GM18873 (cell line): ENCODE measurements at regions not wholly inside any gene's neighbourhood (a gene's known extent, or its start where the extent isn't known, plus 50 kb on each side); places are given as distances from the start of the nearest gene placed in this dataset.
"Not testable (repeated sequence)": the region's sequence is repeated elsewhere in the genome, so short reads cannot be mapped to it uniquely, and the experiment has no call there.

Experiments
- ATAC-seq: cut with Tn5 transposase; IDR thresholded peaks from one replicate; pipeline ENCODE4 v1.9.1; 2021; ENCODE audit warnings: mild to moderate bottlenecking, moderate library complexity, moderate number of reproducible peaks; ENCODE audit not compliant: unreplicated experiment, low FRiP score

DNA sequence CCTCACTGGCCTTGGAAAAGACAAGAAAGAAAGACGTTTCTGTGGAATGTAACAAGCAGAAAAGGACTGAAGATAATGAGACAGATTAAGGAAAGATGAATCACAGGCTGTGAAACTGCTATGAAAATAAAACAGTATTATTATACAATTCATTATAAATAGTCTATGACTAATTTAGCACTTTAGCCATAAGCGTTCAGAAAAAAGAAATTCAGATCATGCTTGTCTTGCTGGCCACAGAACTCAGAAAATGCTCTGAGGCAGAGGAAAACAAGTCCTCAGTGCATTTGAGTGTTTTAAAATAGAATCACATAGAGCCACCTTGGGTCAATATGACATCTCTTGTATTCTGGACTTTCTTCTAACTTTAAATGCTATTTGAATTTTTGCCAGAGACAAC is 65.9 kb upstream of the NBPF26 start:
- not testable (repeated sequence) for ATAC-seq

DNA sequence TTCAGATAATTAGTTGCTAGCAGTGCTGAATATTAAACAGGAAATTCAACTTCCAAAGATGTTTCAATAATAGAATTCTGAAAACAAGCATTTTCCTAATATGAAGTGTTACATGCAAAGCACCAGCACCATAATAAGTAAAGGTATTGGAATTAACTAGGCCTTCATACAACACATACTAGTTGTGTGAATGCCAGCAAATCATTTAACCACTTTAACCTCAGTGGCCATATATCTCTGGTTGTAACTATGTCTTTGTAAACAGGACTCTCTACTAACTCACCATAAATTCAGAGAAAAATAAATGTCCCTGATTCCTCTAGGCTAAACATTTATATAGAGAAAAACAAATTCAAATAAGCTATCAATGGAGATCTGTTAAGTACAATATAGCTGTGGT is 65.1 kb upstream of the NBPF26 start:
- ATAC-seq = not testable (repeated sequence)

DNA sequence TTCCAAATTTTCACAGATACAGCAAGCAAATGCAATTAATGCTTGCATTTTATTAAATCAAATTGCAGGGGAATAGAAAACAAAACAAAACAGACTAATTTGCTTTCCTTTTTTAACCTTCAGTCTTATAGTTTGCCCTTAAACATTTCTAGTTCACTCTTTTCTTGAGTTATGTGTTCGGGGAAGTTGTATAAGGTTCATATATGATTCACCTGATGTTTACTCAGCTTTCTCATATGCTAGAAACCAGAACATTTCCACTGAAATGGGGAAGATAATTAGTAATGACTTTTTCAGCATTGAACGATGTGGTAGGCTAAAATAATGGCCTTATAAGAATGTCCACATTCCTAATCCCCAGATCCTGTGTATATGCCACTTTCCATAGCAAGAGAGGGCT is 64.6 kb upstream of the NBPF26 start:
- not testable (repeated sequence) for ATAC-seq

DNA sequence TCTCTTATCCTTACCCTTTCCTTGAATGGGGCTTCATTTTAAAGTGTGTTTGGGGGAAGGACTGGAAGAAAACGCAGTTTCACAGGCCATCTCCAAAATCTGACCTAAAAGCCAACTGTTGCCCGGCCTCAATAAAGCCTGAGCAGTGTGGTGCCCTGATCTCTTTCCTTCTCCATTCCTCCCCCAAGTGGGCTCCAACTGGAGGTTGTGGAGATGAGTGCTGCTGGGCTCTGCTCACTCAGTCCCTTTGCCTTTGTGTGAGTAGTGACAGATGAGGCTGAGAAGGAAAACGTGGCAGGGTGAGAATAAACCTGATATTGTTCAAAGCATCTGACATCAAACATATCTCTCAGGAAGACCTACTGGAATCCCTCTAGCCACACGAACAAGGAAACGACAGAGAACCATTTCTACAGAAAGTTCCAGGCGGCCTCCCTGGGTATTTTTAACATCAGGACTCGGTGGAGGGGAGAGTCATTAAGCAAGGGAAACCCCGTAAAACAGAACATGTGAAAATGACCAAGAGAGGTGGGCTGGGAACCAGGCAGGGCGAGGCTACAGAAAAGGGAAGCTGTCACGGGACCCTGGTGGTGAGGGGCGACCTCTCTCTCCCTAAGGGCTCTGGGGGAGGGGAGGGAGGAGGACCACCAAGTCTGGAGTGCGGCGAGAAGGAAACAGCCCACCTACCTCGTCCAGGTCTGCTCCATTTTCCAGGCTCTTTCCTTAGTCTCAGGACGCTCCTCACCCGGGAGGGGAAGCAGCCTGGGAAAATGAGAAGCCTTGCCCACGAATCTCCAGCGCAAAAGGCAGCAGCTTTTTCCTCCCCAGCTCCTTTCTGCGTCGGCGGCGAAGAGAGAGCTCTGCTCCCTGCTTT is 59.1 kb upstream of the NBPF26 start:
- not testable (repeated sequence) for ATAC-seq

DNA sequence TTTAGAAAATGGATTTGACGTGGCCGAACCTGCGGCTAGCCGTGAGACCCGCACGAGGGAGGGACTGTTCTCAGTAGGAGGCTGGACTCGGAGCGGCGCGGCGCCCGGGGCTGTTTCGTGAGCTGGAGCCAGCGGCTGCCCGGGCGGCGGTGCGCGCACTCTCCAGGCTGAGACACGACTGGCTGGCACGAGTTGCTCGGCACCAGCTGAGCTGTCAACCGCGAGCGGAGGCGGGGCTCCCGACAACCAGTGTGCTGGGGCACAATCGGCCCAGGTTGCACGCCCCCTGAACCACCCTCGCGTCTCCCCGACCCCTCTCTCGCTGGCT is 58.5 kb upstream of the NBPF26 start:
- not testable (repeated sequence) for ATAC-seq

DNA sequence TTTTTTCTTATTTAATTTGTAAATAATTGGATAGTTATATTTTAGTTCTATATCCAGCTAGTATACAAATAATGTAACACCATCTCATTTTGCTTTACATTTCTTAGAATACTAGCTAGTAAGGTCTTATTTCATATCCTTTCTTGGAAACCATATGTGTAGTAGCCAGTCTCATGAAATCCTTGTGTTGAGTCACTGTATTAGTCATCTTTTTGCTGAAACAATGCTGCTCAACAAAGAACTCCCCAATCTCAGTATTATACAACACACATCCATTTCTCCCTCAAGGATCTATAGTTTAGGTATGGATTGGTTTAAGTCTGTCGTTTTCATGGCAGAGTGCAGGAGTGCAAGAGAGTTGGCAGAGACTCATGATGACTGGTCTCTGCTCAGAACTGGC is 55.6 kb upstream of the NBPF26 start:
- not testable (repeated sequence) for ATAC-seq
